Small intestine (tissue), 7 donors: ENCODE measurements at regions not wholly inside any gene's neighbourhood (a gene's known extent, or its start where the extent isn't known, plus 50 kb on each side); places are given as distances from the start of the nearest gene placed in this dataset.
"Not testable (repeated sequence)": the region's sequence is repeated elsewhere in the genome, so short reads cannot be mapped to it uniquely, and the experiment has no call there.

Experiments
- DNase-seq, 2 donors: peaks; one replicate each; pipeline versions ENCODE4 v3.0.0 to v3.0.0-alpha.2; 2013
- FAIRE-seq: peaks from 2 replicates; lab custom pipeline; 2012; peaks lifted over from hg19 to GRCh38; lab: Jason Lieb, UNC
- H3K27ac ChIP-seq, 3 donors: one replicate each; pipeline ENCODE4 v1.5.1; 2013; ENCODE audit warnings: low read length in 2 of 3, mild to moderate bottlenecking in 2 of 3, control low read depth in 1 of 3, inconsistent platforms in 1 of 3, low read depth in 1 of 3, moderate library complexity in 1 of 3
- H3K27me3 ChIP-seq, 3 donors: one replicate each; pipeline ENCODE4 v1.6.1; 2013; ENCODE audit warnings: low read length in 3 of 3, inconsistent platforms in 1 of 3; ENCODE audit not compliant: control insufficient read depth in 3 of 3, insufficient read depth in 3 of 3
- H3K36me3 ChIP-seq, 3 donors: one replicate each; pipeline ENCODE4 v1.6.1; 2013; ENCODE audit warnings: low read length in 3 of 3, inconsistent platforms in 1 of 3, low read depth in 1 of 3, mild to moderate bottlenecking in 1 of 3, moderate library complexity in 1 of 3; ENCODE audit not compliant: control insufficient read depth in 3 of 3, insufficient read depth in 2 of 3
- H3K4me1 ChIP-seq, 3 donors: one replicate each; pipeline ENCODE4 v1.6.1; 2013; ENCODE audit warnings: low read length in 2 of 3, inconsistent platforms in 1 of 3, low read depth in 1 of 3, mild to moderate bottlenecking in 1 of 3, moderate library complexity in 1 of 3; ENCODE audit not compliant: control insufficient read depth in 3 of 3, insufficient read depth in 2 of 3
- H3K4me3 ChIP-seq, 3 donors: one replicate each; pipeline ENCODE4 v1.5.1; 2013; ENCODE audit warnings: low read length in 3 of 3, control low read depth in 1 of 3, inconsistent platforms in 1 of 3, low read depth in 1 of 3, mild to moderate bottlenecking in 1 of 3, moderate library complexity in 1 of 3
- H3K9me3 ChIP-seq, 2 donors: one replicate each; pipeline ENCODE4 v1.6.1; 2013; ENCODE audit warnings: low read depth in 1 of 2, low read length in 1 of 2; ENCODE audit not compliant: control insufficient read depth in 2 of 2, insufficient read depth in 1 of 2
- WGBS, 3 donors: extraction: QIAGEN DNeasy Blood & Tissue Kit; methylation state at CpG; one replicate each; pipeline ENCODE4 v1.1.7; 2013; 5-methylcytosine and 5-hydroxymethylcytosine counted together
- donor health status: healthy with polysubstance abuse.
- donor health status: control.
- donor health status: control.
- donor health status: Bipolar disorder and iron deficiency.
- donor health status: healthy.

DNA sequence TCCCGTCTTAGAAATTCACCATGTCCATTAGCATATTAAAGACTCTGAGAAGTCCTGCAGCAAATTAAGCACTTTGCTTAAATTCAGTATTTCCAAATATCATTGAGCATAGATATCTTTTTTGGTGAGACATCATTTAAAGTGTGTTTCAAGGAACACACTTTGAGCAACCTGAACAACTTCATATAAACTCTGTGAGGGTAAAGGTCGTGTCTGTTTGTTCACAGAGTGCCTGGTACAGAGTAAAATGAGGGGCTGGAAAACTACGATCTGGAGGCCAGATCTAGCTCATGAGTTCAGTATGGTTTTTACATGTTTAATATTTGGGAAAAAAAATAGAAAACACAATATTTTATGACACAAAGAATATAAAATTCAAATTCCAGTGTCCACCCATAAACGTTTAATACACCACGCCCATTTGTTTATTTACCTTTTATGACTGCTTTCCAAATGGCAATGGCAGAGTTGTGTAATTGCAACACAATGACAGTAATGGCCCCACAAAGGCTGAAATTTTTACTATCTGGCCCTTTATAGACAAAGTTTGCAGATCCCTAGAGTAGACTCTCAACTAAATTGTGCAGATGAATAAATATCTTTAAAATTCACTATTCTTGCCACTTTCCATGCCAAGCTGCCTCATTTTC lies 67.4 kb downstream of the SNTN start:
- WGBS, 3 donors, result 51 to 67% (median 62%) methylated on average over 5 of the region's 5 CpGs
- H3K4me1 ChIP-seq, result no peaks in the 10 kb centered on the region
- no peak overlapping the region for H3K27ac ChIP-seq
- DNase-seq (no peak), FAIRE-seq (no peak)
- no peaks in the 10 kb centered on the region for H3K27me3 ChIP-seq
- H3K36me3 ChIP-seq, result no peaks in the 10 kb centered on the region
- no peaks in the 10 kb centered on the region for H3K9me3 ChIP-seq
- H3K4me3 ChIP-seq, result no peak overlapping the region

DNA sequence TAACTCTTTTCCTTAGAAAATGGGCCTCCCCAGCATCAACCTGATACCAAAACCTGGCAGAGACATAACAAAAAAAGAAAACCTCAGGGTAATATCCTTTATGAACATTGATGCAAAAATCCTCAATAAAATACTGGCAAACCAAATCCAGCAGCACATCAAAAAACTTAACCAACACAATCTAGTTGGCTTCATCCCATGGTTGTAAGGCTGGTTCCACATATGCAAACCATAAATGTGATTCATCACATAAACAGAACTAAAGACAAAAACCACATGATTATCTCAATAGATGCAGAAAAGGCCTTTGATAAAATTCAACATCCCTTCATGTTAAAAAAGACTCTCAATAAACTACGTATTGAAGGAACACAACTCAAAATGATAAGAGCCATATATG lies 68.5 kb downstream of the SNTN start:
- not testable (repeated sequence) for H3K4me3 ChIP-seq, DNase-seq, FAIRE-seq, H3K27me3 ChIP-seq, H3K36me3 ChIP-seq, H3K9me3 ChIP-seq, H3K4me1 ChIP-seq, H3K27ac ChIP-seq
- WGBS, 3 donors, result 87 to 93% (median 90%) methylated on average over 1 of the region's 1 CpG

DNA sequence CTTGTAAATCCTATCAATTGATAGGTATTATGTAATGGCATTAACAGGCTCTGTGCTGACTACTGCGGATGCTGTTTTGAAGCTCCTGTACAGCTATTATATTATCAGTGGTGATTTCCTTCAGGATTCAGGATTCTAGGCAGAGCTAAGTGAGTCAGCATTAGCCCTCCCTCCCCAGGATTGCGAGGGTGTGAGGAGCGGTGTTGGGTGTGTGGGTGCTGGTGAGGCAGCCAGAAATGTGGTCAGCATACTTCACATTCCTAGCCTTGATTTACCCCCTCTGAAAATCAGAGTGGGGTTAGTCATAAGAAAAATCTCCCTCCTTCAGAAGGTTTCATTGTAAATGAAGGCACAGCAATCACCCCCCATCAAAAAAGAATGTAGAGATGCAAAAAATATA lies 72.5 kb downstream of the SNTN start:
- no peak overlapping the region for H3K27ac ChIP-seq
- no peaks in the 10 kb centered on the region for H3K36me3 ChIP-seq
- FAIRE-seq, result no peak
- H3K4me1 ChIP-seq, result no peaks in the 10 kb centered on the region
- no peak for DNase-seq
- no peaks in the 10 kb centered on the region for H3K27me3 ChIP-seq
- 72 to 80% (median 79%) methylated on average over 3 of the region's 3 CpGs for WGBS, 3 donors
- no peak overlapping the region for H3K4me3 ChIP-seq
- H3K9me3 ChIP-seq, result no peaks in the 10 kb centered on the region

DNA sequence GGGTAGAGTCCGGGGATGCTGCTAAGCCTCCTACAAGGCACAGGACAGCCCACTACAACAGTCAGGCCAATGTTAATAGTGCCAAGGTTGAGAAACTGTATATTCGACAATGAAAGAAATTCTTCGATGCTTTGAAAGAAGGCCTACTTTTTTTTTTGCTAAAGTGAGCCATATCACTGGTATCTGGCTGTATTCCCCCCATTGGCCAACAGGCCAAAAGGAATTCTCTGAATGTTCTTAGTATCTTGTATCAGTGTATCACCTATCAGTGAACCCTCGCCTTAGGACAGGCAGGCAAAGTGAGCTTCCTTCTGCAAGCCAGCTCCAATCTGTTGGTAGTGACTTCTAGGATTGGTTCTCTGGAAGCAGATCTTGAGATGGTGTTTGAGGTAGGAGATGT lies 74.2 kb downstream of the SNTN start:
- H3K27me3 ChIP-seq, result no peaks in the 10 kb centered on the region
- WGBS, 3 donors, result 91 to 98% (median 93%) methylated on average over 4 of the region's 4 CpGs
- H3K36me3 ChIP-seq, result no peaks in the 10 kb centered on the region
- no peak for FAIRE-seq
- no peaks in the 10 kb centered on the region for H3K4me1 ChIP-seq
- H3K4me3 ChIP-seq, result no peak overlapping the region
- no peak overlapping the region for H3K27ac ChIP-seq
- no peak for DNase-seq
- H3K9me3 ChIP-seq, result no peaks in the 10 kb centered on the region

DNA sequence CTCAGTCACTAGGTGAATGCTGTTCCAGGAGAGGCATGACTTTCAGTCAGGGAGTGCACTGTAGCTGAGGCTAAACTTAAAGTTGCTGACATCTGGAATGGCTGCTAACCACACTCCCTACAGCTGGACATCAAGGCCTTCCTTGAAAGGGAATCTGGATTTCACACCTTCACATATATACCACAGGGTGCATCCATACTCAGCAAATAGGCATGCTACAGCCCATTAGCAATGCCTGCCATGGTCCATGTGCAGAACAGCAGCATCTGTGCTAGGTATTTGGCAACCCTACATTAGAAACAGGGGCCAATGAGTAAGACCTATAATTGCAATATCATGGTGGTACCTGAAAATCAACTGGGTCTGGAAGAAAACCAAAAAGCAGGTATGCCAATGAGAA lies 74.8 kb downstream of the SNTN start:
- no peaks in the 10 kb centered on the region for H3K36me3 ChIP-seq
- DNase-seq, result no peak
- FAIRE-seq, result no peak
- no peaks in the 10 kb centered on the region for H3K9me3 ChIP-seq
- no peak overlapping the region for H3K27ac ChIP-seq
- H3K4me3 ChIP-seq, result no peak overlapping the region
- H3K27me3 ChIP-seq, result no peaks in the 10 kb centered on the region
- no peaks in the 10 kb centered on the region for H3K4me1 ChIP-seq

DNA sequence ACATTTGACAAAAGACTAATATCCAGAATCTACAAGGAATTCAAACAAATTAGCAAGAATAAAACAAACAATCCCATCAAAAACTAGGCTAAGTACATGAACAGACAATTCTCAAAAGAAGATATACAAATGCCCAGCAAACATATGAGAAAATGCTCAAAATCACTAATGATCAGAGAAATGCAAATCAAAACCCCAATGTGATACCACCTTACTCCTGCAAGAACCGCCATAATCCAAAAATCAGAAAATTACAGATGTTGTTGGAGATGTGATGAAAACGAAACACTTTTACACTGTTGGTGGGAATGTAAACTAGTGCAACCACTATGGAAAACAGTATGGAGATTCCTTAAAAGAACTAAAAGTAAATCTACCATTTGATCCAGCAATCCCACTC lies 79.4 kb downstream of the SNTN start:
- Histone ChIP-seq H3K36me3 (no peaks in the 10 kb centered on the region), H3K27me3 (no peaks in the 10 kb centered on the region), H3K27ac (no peak overlapping the region), H3K4me3 (no peak overlapping the region), H3K9me3 (no peaks in the 10 kb centered on the region), H3K4me1 (no peaks in the 10 kb centered on the region)
- DNase-seq (no peak), FAIRE-seq (no peak)
- 90 to 94% (median 91%) methylated on average over 2 of the region's 2 CpGs for WGBS, 3 donors

DNA sequence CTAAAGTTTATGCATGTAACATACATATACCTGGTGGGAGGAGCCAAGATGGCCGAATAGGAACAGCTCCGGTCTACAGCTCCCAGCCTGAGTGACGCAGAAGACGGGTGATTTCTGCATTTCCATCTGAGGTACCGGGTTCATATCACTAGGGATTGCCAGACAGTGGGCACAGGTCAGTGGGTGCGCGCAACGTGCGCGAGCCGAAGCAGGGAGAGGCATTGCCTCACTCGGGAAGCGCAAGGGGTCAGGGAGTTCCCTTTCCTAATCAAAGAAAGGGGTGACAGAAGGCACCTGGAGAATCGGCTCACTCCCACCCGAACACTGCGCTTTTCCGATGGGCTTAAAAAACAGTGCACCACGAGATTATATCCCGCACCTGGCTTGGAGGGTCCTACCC lies 80.8 kb downstream of the SNTN start:
- not testable (repeated sequence) for H3K36me3 ChIP-seq, FAIRE-seq, H3K9me3 ChIP-seq, H3K27ac ChIP-seq, H3K4me3 ChIP-seq, H3K4me1 ChIP-seq, H3K27me3 ChIP-seq, DNase-seq
- 89 to 94% (median 94%) methylated on average over 19 of the region's 19 CpGs for WGBS, 3 donors

DNA sequence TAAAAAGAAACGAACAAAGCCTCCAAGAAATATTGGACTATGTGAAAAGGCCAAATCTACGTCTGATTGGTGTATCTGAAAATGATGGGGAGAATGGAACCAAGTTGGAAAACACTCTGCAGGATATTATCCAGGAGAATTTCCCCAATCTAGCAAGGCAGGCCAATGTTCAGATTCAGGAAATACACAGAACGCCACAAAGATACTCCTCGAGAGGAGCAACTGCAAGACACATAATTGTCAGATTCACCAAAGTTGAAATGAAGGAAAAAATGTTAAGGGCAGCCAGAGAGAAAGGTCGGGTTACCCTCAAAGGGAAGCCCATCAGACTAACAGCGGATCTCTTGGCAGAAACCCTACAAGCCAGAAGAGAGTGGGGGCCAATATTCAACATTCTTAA lies 82.2 kb downstream of the SNTN start:
- H3K9me3 ChIP-seq, H3K4me3 ChIP-seq, H3K27me3 ChIP-seq, FAIRE-seq, H3K36me3 ChIP-seq, H3K4me1 ChIP-seq, H3K27ac ChIP-seq, DNase-seq: not testable (repeated sequence)
- WGBS, 3 donors, result 82 to 88% (median 86%) methylated on average over 4 to 5 of the region's 6 CpGs

DNA sequence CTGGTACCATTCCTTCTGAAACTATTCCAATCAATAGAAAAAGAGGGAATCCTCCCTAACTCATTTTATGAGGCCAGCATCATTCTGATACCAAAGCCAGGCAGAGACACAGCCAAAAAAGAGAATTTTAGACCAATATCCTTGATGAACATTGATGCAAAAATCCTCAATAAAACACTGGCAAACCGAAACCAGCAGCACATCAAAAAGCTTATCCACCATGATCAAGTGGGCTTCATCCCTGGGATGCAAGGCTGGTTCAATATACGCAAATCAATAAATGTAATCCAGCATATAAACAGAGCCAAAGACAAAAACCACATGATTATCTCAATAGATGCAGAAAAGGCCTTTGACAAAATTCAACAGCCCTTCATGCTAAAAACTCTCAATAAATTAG lies 82.3 kb upstream of the C3orf49 start:
- H3K36me3 ChIP-seq, DNase-seq, H3K4me1 ChIP-seq, H3K9me3 ChIP-seq, H3K27ac ChIP-seq, H3K4me3 ChIP-seq, FAIRE-seq, H3K27me3 ChIP-seq: not testable (repeated sequence)
- WGBS, 3 donors, result 69 to 90% (median 83%) methylated on average over 1 of the region's 2 CpGs
